ENCODE measurements at regions not wholly inside any gene's neighbourhood (a gene's known extent, or its start where the extent isn't known, plus 50 kb on each side); places are given as distances from the start of the nearest gene placed in this dataset.

DNA sequence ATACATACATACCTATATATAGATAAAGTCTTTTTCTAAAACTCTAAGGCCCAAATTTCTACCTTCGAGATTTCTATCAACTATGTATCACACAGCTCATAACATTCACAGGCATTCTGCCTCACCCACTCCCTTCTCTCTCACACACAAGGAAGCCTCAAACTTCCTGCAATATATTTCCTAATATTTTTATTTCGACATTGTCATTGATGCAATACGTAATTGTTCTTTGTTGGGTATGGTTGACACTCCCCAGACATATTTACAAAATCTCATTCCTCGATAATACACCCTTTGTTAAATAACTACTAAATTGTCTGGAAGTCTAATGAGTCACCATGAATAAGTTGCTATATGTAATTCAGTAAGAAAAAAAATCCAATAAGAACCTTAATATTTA is 143.5 kb downstream of the HNRNPD start:
- no peak for TF ChIP-seq POLR2A (IDR thresholded peaks at IDR 0.05)
- TF ChIP-seq, protein P1, sequence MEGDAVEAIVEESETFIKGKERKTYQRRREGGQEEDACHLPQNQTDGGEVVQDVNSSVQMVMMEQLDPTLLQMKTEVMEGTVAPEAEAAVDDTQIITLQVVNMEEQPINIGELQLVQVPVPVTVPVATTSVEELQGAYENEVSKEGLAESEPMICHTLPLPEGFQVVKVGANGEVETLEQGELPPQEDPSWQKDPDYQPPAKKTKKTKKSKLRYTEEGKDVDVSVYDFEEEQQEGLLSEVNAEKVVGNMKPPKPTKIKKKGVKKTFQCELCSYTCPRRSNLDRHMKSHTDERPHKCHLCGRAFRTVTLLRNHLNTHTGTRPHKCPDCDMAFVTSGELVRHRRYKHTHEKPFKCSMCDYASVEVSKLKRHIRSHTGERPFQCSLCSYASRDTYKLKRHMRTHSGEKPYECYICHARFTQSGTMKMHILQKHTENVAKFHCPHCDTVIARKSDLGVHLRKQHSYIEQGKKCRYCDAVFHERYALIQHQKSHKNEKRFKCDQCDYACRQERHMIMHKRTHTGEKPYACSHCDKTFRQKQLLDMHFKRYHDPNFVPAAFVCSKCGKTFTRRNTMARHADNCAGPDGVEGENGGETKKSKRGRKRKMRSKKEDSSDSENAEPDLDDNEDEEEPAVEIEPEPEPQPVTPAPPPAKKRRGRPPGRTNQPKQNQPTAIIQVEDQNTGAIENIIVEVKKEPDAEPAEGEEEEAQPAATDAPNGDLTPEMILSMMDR (IDR thresholded peaks at IDR 0.05): no peak

All from esophagus squamous epithelium (tissue), 4 donors.